ENCODE measurements at regions not wholly inside any gene's neighbourhood (a gene's known extent, or its start where the extent isn't known, plus 50 kb on each side); places are given as distances from the start of the nearest gene placed in this dataset.
"Not testable (repeated sequence)": the region's sequence is repeated elsewhere in the genome, so short reads cannot be mapped to it uniquely, and the experiment has no call there.

- DNase-seq: no peak
These were observed 153.2 kb downstream of the CTTN start for GRCh38 chr11:70551351-70552166.

GRCh38 chr11:70552167-70553150 lies 154.1 kb downstream of the CTTN start:
- no peak for DNase-seq

GRCh38 chr11:70555078-70555477 lies 156.7 kb downstream of the CTTN start:
- DNase-seq: no peak

GRCh38 chr11:70556884-70557741 lies 158.8 kb downstream of the CTTN start:
- no peak for DNase-seq

- DNase-seq: no peak
These were observed 159.6 kb downstream of the CTTN start for GRCh38 chr11:70557742-70558485.

- no peak for DNase-seq
These were observed 160.4 kb downstream of the CTTN start for GRCh38 chr11:70558681-70559080.

GRCh38 chr11:70559516-70559915 lies 161.2 kb downstream of the CTTN start:
- no peak for DNase-seq

- DNase-seq: not testable (repeated sequence)
These were observed 162.3 kb downstream of the CTTN start for GRCh38 chr11:70560621-70561020.

GRCh38 chr11:70566768-70567530 lies 168.6 kb downstream of the CTTN start:
- no peak for DNase-seq

GRCh38 chr11:70567680-70568034 lies 169.3 kb downstream of the CTTN start:
- no peak for DNase-seq

GRCh38 chr11:70568035-70568813 lies 169.9 kb downstream of the CTTN start:
- DNase-seq: no peak

GRCh38 chr11:70568814-70569617 lies 170.7 kb downstream of the CTTN start:
- no peak for DNase-seq

- no peak for DNase-seq
These were observed 171.2 kb downstream of the CTTN start for GRCh38 chr11:70569618-70569890.

- no peak for DNase-seq
These were observed 171.8 kb downstream of the CTTN start for GRCh38 chr11:70569996-70570692.

GRCh38 chr11:70570693-70571395 lies 172.5 kb downstream of the CTTN start:
- DNase-seq: no peak

- no peak for DNase-seq
These were observed 174.6 kb downstream of the CTTN start for GRCh38 chr11:70572974-70573260.

- no peak for DNase-seq
These were observed 175.4 kb downstream of the CTTN start for GRCh38 chr11:70573701-70574151.

- no peak for DNase-seq
These were observed 176.5 kb downstream of the CTTN start for GRCh38 chr11:70574725-70575347.
